Small intestine (tissue), 7 donors: ENCODE measurements at regions not wholly inside any gene's neighbourhood (a gene's known extent, or its start where the extent isn't known, plus 50 kb on each side); places are given as distances from the start of the nearest gene placed in this dataset.

Experiments used
- DNase-seq, 2 donors: peaks; one replicate each; pipeline versions ENCODE4 v3.0.0 to v3.0.0-alpha.2; 2013
- FAIRE-seq: peaks from 2 replicates; lab custom pipeline; 2012; peaks lifted over from hg19 to GRCh38; lab: Jason Lieb, UNC
- H3K27ac ChIP-seq, 3 donors: one replicate each; pipeline ENCODE4 v1.5.1; 2013; ENCODE audit warnings: low read length in 2 of 3, mild to moderate bottlenecking in 2 of 3, control low read depth in 1 of 3, inconsistent platforms in 1 of 3, low read depth in 1 of 3, moderate library complexity in 1 of 3
- H3K27me3 ChIP-seq, 3 donors: one replicate each; pipeline ENCODE4 v1.6.1; 2013; ENCODE audit warnings: low read length in 3 of 3, inconsistent platforms in 1 of 3; ENCODE audit not compliant: control insufficient read depth in 3 of 3, insufficient read depth in 3 of 3
- H3K36me3 ChIP-seq, 3 donors: one replicate each; pipeline ENCODE4 v1.6.1; 2013; ENCODE audit warnings: low read length in 3 of 3, inconsistent platforms in 1 of 3, low read depth in 1 of 3, mild to moderate bottlenecking in 1 of 3, moderate library complexity in 1 of 3; ENCODE audit not compliant: control insufficient read depth in 3 of 3, insufficient read depth in 2 of 3
- H3K4me1 ChIP-seq, 3 donors: one replicate each; pipeline ENCODE4 v1.6.1; 2013; ENCODE audit warnings: low read length in 2 of 3, inconsistent platforms in 1 of 3, low read depth in 1 of 3, mild to moderate bottlenecking in 1 of 3, moderate library complexity in 1 of 3; ENCODE audit not compliant: control insufficient read depth in 3 of 3, insufficient read depth in 2 of 3
- H3K4me3 ChIP-seq, 3 donors: one replicate each; pipeline ENCODE4 v1.5.1; 2013; ENCODE audit warnings: low read length in 3 of 3, control low read depth in 1 of 3, inconsistent platforms in 1 of 3, low read depth in 1 of 3, mild to moderate bottlenecking in 1 of 3, moderate library complexity in 1 of 3
- H3K9me3 ChIP-seq, 2 donors: one replicate each; pipeline ENCODE4 v1.6.1; 2013; ENCODE audit warnings: low read depth in 1 of 2, low read length in 1 of 2; ENCODE audit not compliant: control insufficient read depth in 2 of 2, insufficient read depth in 1 of 2
- WGBS, 3 donors: extraction: QIAGEN DNeasy Blood & Tissue Kit; methylation state at CpG; one replicate each; pipeline ENCODE4 v1.1.7; 2013; 5-methylcytosine and 5-hydroxymethylcytosine counted together
- donor health status: healthy with polysubstance abuse.
- donor health status: control.
- donor health status: control.
- donor health status: Bipolar disorder and iron deficiency.
- donor health status: healthy.

DNA sequence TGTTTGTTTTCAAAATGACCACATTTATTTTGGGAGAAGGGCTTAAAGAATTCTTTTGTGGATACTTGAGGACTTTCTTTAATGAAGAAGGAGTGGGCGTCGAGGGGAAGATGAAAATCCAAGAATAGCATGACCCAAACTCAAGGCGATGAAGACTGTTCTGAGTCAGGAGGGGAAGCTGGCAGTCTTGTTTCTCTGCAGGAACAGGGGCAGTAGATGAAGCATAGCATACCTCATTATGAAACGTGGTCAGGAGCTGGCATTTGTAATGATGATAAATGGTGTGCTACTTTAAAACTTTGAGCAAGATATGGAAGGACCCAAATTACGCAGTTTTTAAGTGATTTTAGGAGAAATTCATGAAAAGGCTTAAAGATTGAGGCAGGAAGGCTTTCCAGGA, 549.0 kb downstream of the IGSF11 start:
- FAIRE-seq (no peak), DNase-seq (no peak)
- no peaks in the 10 kb centered on the region for H3K4me1 ChIP-seq
- H3K27me3 ChIP-seq = no peaks in the 10 kb centered on the region
- WGBS, 3 donors = 70 to 72% (median 71%) methylated on average over 5 of the region's 5 CpGs
- H3K27ac ChIP-seq = no peak overlapping the region
- H3K36me3 ChIP-seq = no peaks in the 10 kb centered on the region
- H3K9me3 ChIP-seq = no peaks in the 10 kb centered on the region
- no peak overlapping the region for H3K4me3 ChIP-seq

- WGBS, 3 donors = 53 to 75% (median 62%) methylated on average over 2 of the region's 2 CpGs
- H3K36me3 ChIP-seq = no peaks in the 10 kb centered on the region
- H3K4me3 ChIP-seq = no peak overlapping the region
- no peaks in the 10 kb centered on the region for H3K4me1 ChIP-seq
- no peaks in the 10 kb centered on the region for H3K9me3 ChIP-seq
- FAIRE-seq (no peak), DNase-seq (no peak)
- no peaks in the 10 kb centered on the region for H3K27me3 ChIP-seq
- no peak overlapping the region for H3K27ac ChIP-seq
Measured at GRCh38 chr3:118487734-118488133, 546.9 kb downstream of the IGSF11 start.

DNA sequence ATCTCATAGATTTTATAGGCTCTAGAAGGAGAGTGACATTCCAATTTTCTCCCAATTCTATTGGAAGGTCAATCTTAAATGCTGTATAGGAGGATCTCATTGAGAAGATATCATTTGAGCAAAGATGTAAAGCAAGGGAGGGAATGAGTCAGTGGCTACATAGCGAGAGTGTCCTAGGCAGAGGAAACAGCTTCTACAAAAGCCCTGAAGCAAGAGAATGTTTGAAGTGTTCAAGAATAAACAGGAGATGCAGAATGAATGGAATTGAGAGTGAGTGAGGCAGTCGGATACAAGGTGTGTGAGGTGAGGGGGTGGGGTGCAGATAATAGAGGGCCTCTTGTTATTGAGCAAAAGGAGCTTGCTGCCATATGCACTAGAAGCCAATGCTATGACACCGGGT, 545.9 kb downstream of the IGSF11 start:
- Histone ChIP-seq H3K36me3 (no peaks in the 10 kb centered on the region), H3K9me3 (no peaks in the 10 kb centered on the region), H3K27ac (no peak overlapping the region), H3K4me3 (no peak overlapping the region), H3K4me1 (no peaks in the 10 kb centered on the region), H3K27me3 (no peaks in the 10 kb centered on the region)
- 29 to 51% (median 30%) methylated on average over 3 of the region's 3 CpGs for WGBS, 3 donors
- FAIRE-seq (no peak), DNase-seq (no peak)

- no peaks in the 10 kb centered on the region for H3K36me3 ChIP-seq
- DNase-seq (no peak), FAIRE-seq (no peak)
- H3K9me3 ChIP-seq = no peaks in the 10 kb centered on the region
- 92 to 95% (median 94%) methylated on average over 2 of the region's 2 CpGs for WGBS, 3 donors
- no peak overlapping the region for H3K27ac ChIP-seq
- no peaks in the 10 kb centered on the region for H3K27me3 ChIP-seq
- H3K4me1 ChIP-seq = no peaks in the 10 kb centered on the region
- no peak overlapping the region for H3K4me3 ChIP-seq
Measured at GRCh38 chr3:118495206-118495605, 539.4 kb downstream of the IGSF11 start.

DNA sequence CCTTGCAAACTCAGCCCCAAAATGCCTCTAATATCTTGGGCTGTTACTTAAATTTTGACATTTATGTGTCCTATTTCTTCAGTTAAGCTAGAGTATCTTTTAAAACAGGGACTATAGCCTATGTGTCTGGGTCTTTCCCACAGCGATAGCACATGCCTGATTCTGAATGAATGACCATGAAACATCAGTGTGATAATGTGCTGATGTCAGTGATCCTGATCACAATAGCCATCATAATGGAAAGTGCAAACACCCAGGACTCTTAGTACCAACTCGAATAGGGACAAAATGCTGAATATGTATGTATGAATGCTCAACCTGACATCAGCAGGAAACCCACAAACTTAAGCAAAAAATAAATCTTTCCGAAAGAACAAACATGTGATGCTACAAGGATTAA, 537.4 kb downstream of the IGSF11 start:
- Histone ChIP-seq H3K27ac (no peak overlapping the region), H3K36me3 (no peaks in the 10 kb centered on the region), H3K4me3 (no peak overlapping the region), H3K9me3 (no peaks in the 10 kb centered on the region), H3K4me1 (no peaks in the 10 kb centered on the region), H3K27me3 (no peaks in the 10 kb centered on the region)
- WGBS, 3 donors = 80 to 85% (median 82%) methylated on average over 3 of the region's 3 CpGs
- FAIRE-seq (no peak), DNase-seq (no peak)

DNA sequence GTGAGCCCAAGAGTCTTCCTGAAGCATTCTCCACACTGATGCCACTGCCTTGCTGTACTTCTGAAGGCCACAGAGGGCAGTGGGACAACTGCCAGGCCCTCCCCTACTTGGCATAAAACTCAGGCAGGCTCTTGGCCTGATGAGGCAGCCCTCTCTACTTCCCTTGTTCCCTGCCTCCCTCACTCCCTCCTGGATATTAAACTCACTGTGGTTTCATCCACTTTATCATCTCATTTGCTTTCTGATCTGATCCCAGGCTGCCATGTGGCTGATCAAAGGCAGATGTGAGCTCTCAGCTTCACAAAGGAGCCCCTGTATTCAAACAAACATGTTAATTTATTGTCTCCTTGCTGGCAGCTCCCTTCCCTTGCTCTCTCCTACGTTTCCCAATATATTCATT, 533.5 kb downstream of the IGSF11 start:
- H3K4me3 ChIP-seq = no peak overlapping the region
- peak in 1 of 2 donors; percentile 6 for DNase-seq
- H3K27ac ChIP-seq = peak overlapping the region in 1 of 3 donors; percentile 40
- H3K36me3 ChIP-seq = no peaks in the 10 kb centered on the region
- H3K4me1 ChIP-seq = no peaks in the 10 kb centered on the region
- FAIRE-seq = no peak
- no peaks in the 10 kb centered on the region for H3K27me3 ChIP-seq
- H3K9me3 ChIP-seq = no peaks in the 10 kb centered on the region
- WGBS, 3 donors = 14 to 26% (median 16%) methylated on average over 1 of the region's 1 CpG

DNA sequence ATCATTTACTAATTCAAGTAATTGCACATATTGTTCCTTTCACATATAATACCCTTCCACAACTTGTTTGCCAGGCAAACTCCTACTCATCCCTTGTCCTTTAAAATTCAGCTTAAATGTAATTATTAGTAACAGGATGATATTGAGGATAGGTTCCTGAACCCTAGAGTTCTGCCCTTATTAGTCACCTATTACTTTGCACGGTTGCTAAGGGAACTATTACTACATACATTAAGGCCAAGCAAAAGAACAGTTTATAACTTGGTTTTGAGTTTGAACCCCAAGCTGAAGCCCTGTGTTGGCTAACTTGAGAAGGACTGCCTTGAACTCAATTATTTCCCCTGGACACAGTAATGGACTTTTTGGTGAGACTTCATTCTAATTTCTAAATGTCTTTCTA, 529.7 kb downstream of the IGSF11 start:
- H3K9me3 ChIP-seq = no peaks in the 10 kb centered on the region
- no peaks in the 10 kb centered on the region for H3K36me3 ChIP-seq
- H3K27me3 ChIP-seq = no peaks in the 10 kb centered on the region
- H3K4me3 ChIP-seq = no peak overlapping the region
- FAIRE-seq = no peak
- WGBS, 3 donors = 80 to 96% (median 86%) methylated on average over 1 of the region's 1 CpG
- H3K4me1 ChIP-seq = no peaks in the 10 kb centered on the region
- DNase-seq = no peak
- no peak overlapping the region for H3K27ac ChIP-seq

DNA sequence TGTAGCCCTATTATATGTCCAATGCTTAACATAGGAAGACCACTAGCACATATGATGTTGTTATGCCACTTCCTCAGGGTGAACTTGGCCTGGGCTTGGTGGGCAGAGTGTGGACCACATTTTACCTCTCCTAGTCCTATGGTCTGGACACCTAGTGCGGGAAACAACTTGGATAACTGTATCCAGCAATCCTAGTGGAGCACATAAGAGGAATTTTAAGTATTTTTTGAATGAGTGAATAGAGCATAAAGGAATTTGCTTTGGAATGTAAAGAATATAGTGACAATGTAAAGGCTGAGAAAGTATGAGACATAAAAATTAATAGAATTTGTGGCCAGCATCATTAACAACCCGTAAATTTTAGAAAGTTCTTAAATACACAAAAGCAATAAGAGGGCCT, 528.9 kb downstream of the IGSF11 start:
- no peaks in the 10 kb centered on the region for H3K36me3 ChIP-seq
- no peaks in the 10 kb centered on the region for H3K4me1 ChIP-seq
- no peak for FAIRE-seq
- H3K27me3 ChIP-seq = no peaks in the 10 kb centered on the region
- DNase-seq = no peak
- no peak overlapping the region for H3K27ac ChIP-seq
- H3K9me3 ChIP-seq = no peaks in the 10 kb centered on the region
- 61 to 82% (median 73%) methylated on average over 2 of the region's 2 CpGs for WGBS, 3 donors
- H3K4me3 ChIP-seq = no peak overlapping the region

DNA sequence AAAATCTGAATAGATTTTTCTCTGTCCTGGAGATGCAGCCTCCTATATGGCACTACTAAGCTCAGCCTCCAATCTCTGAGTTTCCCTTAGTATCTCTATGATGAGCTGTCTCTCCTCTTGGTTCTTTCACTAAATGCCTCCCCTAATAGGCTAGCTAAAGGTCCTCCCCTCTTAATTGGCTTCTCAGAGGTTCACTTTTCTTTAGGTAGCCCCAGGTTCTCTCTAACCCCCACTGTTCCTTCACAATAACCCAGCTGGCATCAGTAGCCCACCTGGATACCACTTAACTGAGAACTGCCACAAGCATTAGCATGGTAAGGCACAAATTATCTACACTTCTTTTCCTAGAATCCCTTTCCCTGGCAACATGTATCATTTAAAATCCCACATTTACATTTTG, 523.2 kb downstream of the IGSF11 start:
- DNase-seq (no peak), FAIRE-seq (no peak)
- no peaks in the 10 kb centered on the region for H3K27me3 ChIP-seq
- H3K27ac ChIP-seq = no peak overlapping the region
- no peaks in the 10 kb centered on the region for H3K9me3 ChIP-seq
- no peaks in the 10 kb centered on the region for H3K4me1 ChIP-seq
- no peak overlapping the region for H3K4me3 ChIP-seq
- H3K36me3 ChIP-seq = no peaks in the 10 kb centered on the region
